K562 (cell line): ENCODE measurements at regions not wholly inside any gene's neighbourhood (a gene's known extent, or its start where the extent isn't known, plus 50 kb on each side); places are given as distances from the start of the nearest gene placed in this dataset.

Source experiments
- ATAC-seq: fragments of 200-7000 bp; cut with Tn5 transposase; 3 replicates; pipeline ENCODE4 v1.9.1; 2020; ENCODE audit warnings: moderate library complexity
- BruUV-seq: library from RNA; stranded (reverse); fragments of 400-500 nt; replicated peaks from 2 replicates; lab custom pipeline; 2021; lab: Mats Ljungman, UMichigan
- CTCF ChIA-PET: fragments of 300-600 bp; formaldehyde crosslinking; extraction: SDS; loops from one replicate; lab custom pipeline; 2021; ENCODE audit warnings: low intra/inter-chr PET ratio; lab: Yijun Ruan, JAX
- POLR2A ChIA-PET: fragments of 300-600, 350-650 bp; sonication (Branson Sonifier 250); formaldehyde crosslinking; extraction: SDS; loops from one replicate; lab custom pipeline; 2021; ENCODE audit warnings: antibody characterized with exemption, inconsistent platforms; lab: Yijun Ruan, JAX
- DNase-seq, 4 experiments: peaks; one replicate each; pipeline versions ENCODE4 v3.0.0 to v3.0.0-alpha.2; 2011 to 2018; ENCODE audit warnings: low spot score in 3 of 4, mixed read lengths in 3 of 4; ENCODE audit errors: extremely low read depth in 1 of 4
- FAIRE-seq: peaks from 2 replicates; lab custom pipeline; 2011; peaks lifted over from hg19 to GRCh38; lab: Jason Lieb, UNC
- H2AFZ ChIP-seq: 2 replicates; pipeline ENCODE4 v1.6.0; 2011; ENCODE audit warnings: low read depth, low read length, control low read depth, inconsistent platforms
- H3K27ac ChIP-seq: fragments of 200-600 bp; 3 replicates; pipeline ENCODE4 v1.8.0; 2011; ENCODE audit warnings: low read depth, mild to moderate bottlenecking, control low read depth, inconsistent platforms, low read length, moderate library complexity, mixed read lengths; ENCODE audit errors: extremely low read depth
- H3K27me3 ChIP-seq, 2 experiments: fragments of 300-600 bp in 1 of 2; 2 replicates in 1 of 2; 3 replicates in 1 of 2; pipeline versions ENCODE4 v1.6.0 to v1.8.0; 2011; ENCODE audit warnings: inconsistent platforms in 2 of 2, low read length in 2 of 2, mild to moderate bottlenecking in 1 of 2, mixed read lengths in 1 of 2, moderate library complexity in 1 of 2; ENCODE audit not compliant: control insufficient read depth in 2 of 2, insufficient read depth in 2 of 2
- H3K36me3 ChIP-seq: fragments of 300-600 bp; 3 replicates; pipeline ENCODE4 v1.8.0; 2011; ENCODE audit warnings: mild to moderate bottlenecking, low read length, inconsistent platforms; ENCODE audit not compliant: control insufficient read depth, insufficient read depth
- H3K4me1 ChIP-seq, 2 experiments: fragments of 200-600 bp in 1 of 2; replicated peaks in 1 of 2; 2 replicates in 1 of 2; 3 replicates in 1 of 2; pipeline versions ENCODE4 v1.5.1 to v1.8.0; 2011; ENCODE audit warnings: inconsistent platforms in 2 of 2, low read length in 2 of 2, mild to moderate bottlenecking in 1 of 2, mixed read lengths in 1 of 2, moderate library complexity in 1 of 2; ENCODE audit not compliant: control insufficient read depth in 2 of 2, insufficient read depth in 2 of 2
- H3K4me2 ChIP-seq: 2 replicates; pipeline ENCODE4 v1.6.1; 2011; ENCODE audit warnings: low read length, control low read depth, inconsistent platforms, mixed read lengths; ENCODE audit not compliant: insufficient read depth
- H3K4me3 ChIP-seq: fragments of 200-600 bp; sonication (generic), shearing (Covaris generic); 2 replicates; pipeline ENCODE4 v1.5.1; 2016; ENCODE audit warnings: control low read depth, inconsistent platforms
- H3K79me2 ChIP-seq: fragments of 200-600 bp; 3 replicates; pipeline ENCODE4 v1.8.0; 2011; ENCODE audit warnings: low read length, inconsistent platforms; ENCODE audit not compliant: control insufficient read depth, insufficient read depth
- H3K9ac ChIP-seq, 2 experiments: 2 replicates each; pipeline versions ENCODE4 v1.6.0 to v1.6.1; 2011; ENCODE audit warnings: low read depth in 2 of 2, low read length in 2 of 2, control low read depth in 1 of 2, inconsistent platforms in 1 of 2, mild to moderate bottlenecking in 1 of 2, mixed read lengths in 1 of 2; ENCODE audit not compliant: insufficient read depth in 1 of 2
- H3K9me1 ChIP-seq: one replicate; pipeline ENCODE4 v1.6.0; 2011; ENCODE audit warnings: inconsistent platforms, mild to moderate bottlenecking, low read length, moderate library complexity; ENCODE audit not compliant: control insufficient read depth, insufficient read depth
- H3K9me3 ChIP-seq: replicated peaks from 2 replicates; pipeline ENCODE4 v1.5.1; 2011; ENCODE audit warnings: low read depth, low read length, inconsistent platforms; ENCODE audit not compliant: control insufficient read depth, insufficient read depth
- H4K20me1 ChIP-seq: replicated peaks from 2 replicates; pipeline ENCODE4 v1.6.1; 2011; ENCODE audit warnings: low read length, inconsistent platforms, mixed read lengths; ENCODE audit not compliant: control insufficient read depth, insufficient read depth
- BCL6 ChIP-seq: fragments of 250-450 bp; sonication (Bioruptor Pico); IDR thresholded peaks from 2 replicates; pipeline ENCODE4 v1.4.0; 2020
- ELF4 ChIP-seq: fragments of 450-650 bp; formaldehyde crosslinking; IDR thresholded peaks from 2 replicates; pipeline ENCODE4 v1.4.0; 2022; ENCODE audit warnings: missing genetic modification characterization
- FIP1L1 ChIP-seq: fragments of 200-400 bp; formaldehyde crosslinking; IDR thresholded peaks from 2 replicates; pipeline ENCODE4 v1.6.1; 2018; ENCODE audit warnings: mild to moderate bottlenecking, low read depth, low read length; ENCODE audit not compliant: poor library complexity, severe bottlenecking
- FOSL1 ChIP-seq: fragments of 200-800 bp; sonication (Bioruptor generic); conservative IDR thresholded peaks from 2 replicates; pipeline ENCODE4 v1.6.1; 2016; ENCODE audit warnings: missing genetic modification characterization, missing compliant biosample characterization
- FOXA3 ChIP-seq, 2 experiments: fragments of 450-650 bp in 1 of 2; sonication (generic) in 1 of 2; formaldehyde crosslinking; IDR thresholded peaks in 1 of 2; conservative IDR thresholded peaks in 1 of 2; 2 replicates each; pipeline versions ENCODE4 v1.4.0 to v1.8.0; 2020 to 2022; ENCODE audit warnings: mild to moderate bottlenecking in 2 of 2, missing genetic modification reagents in 1 of 2
- GABPA ChIP-seq: fragments of 200-800 bp; sonication (Bioruptor generic); conservative IDR thresholded peaks from 2 replicates; pipeline ENCODE4 v1.6.1; 2016; ENCODE audit warnings: low read depth, missing genetic modification characterization, missing compliant biosample characterization
- MEIS2 ChIP-seq: fragments of 450-650 bp; IDR thresholded peaks from 2 replicates; pipeline ENCODE4 v1.6.1; 2014; ENCODE audit warnings: mild to moderate bottlenecking; ENCODE audit not compliant: partially characterized antibody
- SRSF9 ChIP-seq: fragments of 200-400 bp; formaldehyde crosslinking; IDR thresholded peaks from 2 replicates; pipeline ENCODE4 v1.6.1; 2017; ENCODE audit warnings: low read depth, low read length, borderline replicate concordance
- ZNF143 ChIP-seq: sonication (generic); formaldehyde crosslinking; IDR thresholded peaks from 2 replicates; pipeline ENCODE4 v1.9.0; 2022; ENCODE audit warnings: mild to moderate bottlenecking, missing genetic modification reagents
- ZNF76 ChIP-seq: fragments of 250-450 bp; sonication (Bioruptor Pico); IDR thresholded peaks from 2 replicates; pipeline ENCODE4 v1.4.0; 2020; ENCODE audit warnings: mild to moderate bottlenecking, moderate library complexity, borderline replicate concordance
- WGBS: fragments of 100-300 bp; shearing (Covaris generic); methylation state at CpG from one replicate; pipeline ENCODE4 v1.1.6; 2016; ENCODE audit warnings: low coverage, mixed read lengths; ENCODE audit not compliant: insufficient coverage; ENCODE audit errors: missing lambda C conversion rate; 5-methylcytosine and 5-hydroxymethylcytosine counted together
- in situ Hi-C: fragments of 300-500 bp; cut with MboI; formaldehyde crosslinking; loops from 4 replicates; pipeline ENCODE4 v1.15.0; 2018; ENCODE audit warnings: inconsistent platforms, mixed read lengths
- intact Hi-C: fragments of 100-400 bp; cut with micrococcal nuclease; formaldehyde crosslinking; loops from 2 replicates; pipeline ENCODE4 v1.14.2; 2022
- TF ChIP-seq, protein P1 (sequence below): fragments of 200-800 bp; sonication (Bioruptor generic); IDR thresholded peaks from 2 replicates; pipeline ENCODE4 v1.6.1; 2017; ENCODE audit warnings: missing genetic modification characterization, missing compliant biosample characterization
- TF ChIP-seq, protein P2 (sequence below): IDR thresholded peaks from 2 replicates; pipeline ENCODE4 v1.6.1; 2011; ENCODE audit warnings: borderline replicate concordance, low read depth, mild to moderate bottlenecking, moderate library complexity, low read length; ENCODE audit not compliant: insufficient read depth, poor library complexity, severe bottlenecking

DNA sequence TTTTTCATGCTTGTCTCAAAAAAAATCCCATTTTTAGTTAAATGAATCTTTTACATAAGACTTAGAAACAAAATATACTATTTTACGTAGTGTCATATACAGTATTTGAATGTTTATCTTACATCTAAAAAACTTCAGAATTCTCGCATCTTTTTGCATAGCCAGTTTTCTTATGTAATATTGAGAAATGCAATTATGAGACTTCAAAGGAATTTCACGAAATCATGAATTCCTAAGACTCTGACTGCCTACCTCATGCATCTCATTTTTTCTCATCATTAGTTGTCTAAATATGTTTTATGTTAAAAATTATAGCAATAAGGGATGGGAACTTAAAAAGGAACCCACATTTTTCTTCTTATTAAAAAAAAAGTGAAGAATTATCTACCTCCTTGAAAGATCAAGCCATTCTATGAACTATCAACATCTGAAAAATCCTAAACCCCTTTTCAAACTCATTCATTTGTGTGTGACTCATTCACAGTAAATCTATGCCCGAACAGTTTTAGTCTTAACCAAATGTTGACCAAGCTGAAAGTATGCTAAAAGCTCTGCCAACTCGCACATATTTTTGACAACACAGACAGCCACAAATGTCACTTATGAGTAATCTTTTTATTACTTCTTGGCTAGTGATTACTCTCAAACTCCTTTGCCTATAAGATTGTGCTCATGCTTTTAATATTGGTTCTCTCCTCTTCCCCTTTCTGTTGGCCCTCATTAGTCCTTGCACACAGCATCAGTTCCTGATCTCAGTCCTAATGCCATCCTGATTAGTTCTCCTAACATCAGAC, 115.9 kb downstream of the DCLK3 start (continued):
- TF ChIP-seq FIP1L1, result no peak
- TF ChIP-seq SRSF9, result no peak
- 0 out of 2 replicates have a peak, but pooled peaks have one; percentile 3 for TF ChIP-seq FOSL1 (tag)
- TF ChIP-seq GABPA (tag), result 0 out of 2 replicates have a peak, but pooled peaks have one; percentile 2
- TF ChIP-seq, protein P1, sequence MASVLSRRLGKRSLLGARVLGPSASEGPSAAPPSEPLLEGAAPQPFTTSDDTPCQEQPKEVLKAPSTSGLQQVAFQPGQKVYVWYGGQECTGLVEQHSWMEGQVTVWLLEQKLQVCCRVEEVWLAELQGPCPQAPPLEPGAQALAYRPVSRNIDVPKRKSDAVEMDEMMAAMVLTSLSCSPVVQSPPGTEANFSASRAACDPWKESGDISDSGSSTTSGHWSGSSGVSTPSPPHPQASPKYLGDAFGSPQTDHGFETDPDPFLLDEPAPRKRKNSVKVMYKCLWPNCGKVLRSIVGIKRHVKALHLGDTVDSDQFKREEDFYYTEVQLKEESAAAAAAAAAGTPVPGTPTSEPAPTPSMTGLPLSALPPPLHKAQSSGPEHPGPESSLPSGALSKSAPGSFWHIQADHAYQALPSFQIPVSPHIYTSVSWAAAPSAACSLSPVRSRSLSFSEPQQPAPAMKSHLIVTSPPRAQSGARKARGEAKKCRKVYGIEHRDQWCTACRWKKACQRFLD (CRISPR knock-in tag), result 0 out of 2 replicates have a peak, but pooled peaks have one; percentile 17

DNA sequence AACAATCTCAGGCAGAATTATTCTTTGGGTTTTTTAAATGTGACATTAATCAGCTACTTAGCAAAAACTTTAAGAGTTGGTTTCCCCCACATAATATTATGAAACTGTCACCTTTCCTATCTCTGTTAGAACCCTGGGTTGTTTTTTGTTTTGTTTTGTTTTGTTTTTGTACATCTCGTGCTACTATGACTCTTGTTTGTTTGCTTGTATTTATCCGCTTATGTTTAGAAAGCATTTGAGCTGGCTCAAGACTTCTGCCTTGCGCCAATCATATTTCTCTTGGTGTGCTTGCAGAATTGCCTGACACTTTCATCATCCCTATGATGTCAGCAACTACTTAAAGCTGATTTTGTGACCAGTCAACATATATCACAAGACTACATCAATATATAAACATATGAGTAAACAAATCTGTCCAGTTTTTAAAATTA, 116.9 kb downstream of the DCLK3 start:
- Histone ChIP-seq H4K20me1 (no peaks in the 10 kb centered on the region), H3K9ac (no peak overlapping the region), H3K4me3 (no peak overlapping the region), H3K27ac (no peak overlapping the region), H3K9me3 (no peaks in the 10 kb centered on the region), H2AFZ (no peak overlapping the region), H3K4me1 (no peaks in the 10 kb centered on the region; a peak in 1 of 5 replicates), H3K79me2 (no peaks in the 10 kb centered on the region), H3K4me2 (no peak overlapping the region), H3K9me1 (no peaks in the 10 kb centered on the region), H3K36me3 (no peaks in the 10 kb centered on the region), H3K27me3 (no peaks in the 10 kb centered on the region)
- intact Hi-C loops (no loop called here), in situ Hi-C loops (no loop called here)
- FAIRE-seq (no peak), DNase-seq (peak in 1 of 4 experiments; percentile 2), ATAC-seq (peak; percentile 62)
- no TSS peak for BruUV-seq
- ChIA-PET CTCF (no interaction called here), POLR2A (no interaction called here)
- 2% methylated on average over 3 of the region's 3 CpGs for WGBS
- TF ChIP-seq ZNF76 (CRISPR knock-in tag) (0 out of 2 replicates have a peak, but pooled peaks have one; percentile 23), ELF4 (CRISPR knock-in tag) (peak; percentile 72; the same call in 1 of the 2 replicates), MEIS2 (peak; percentile 49), FOXA3 (CRISPR knock-in tag; conservative IDR thresholded peaks at IDR 0.05 in 1 of 2, IDR thresholded peaks at IDR 0.05 in 1 of 2) (peak in 1 of 2 experiments; percentile 4; a peak in 1 of 4 replicates), BCL6 (CRISPR knock-in tag) (peak; percentile 41; the same call in 1 of the 2 replicates), ZNF143 (CRISPR knock-in tag) (no peak)
- TF ChIP-seq, protein P2, sequence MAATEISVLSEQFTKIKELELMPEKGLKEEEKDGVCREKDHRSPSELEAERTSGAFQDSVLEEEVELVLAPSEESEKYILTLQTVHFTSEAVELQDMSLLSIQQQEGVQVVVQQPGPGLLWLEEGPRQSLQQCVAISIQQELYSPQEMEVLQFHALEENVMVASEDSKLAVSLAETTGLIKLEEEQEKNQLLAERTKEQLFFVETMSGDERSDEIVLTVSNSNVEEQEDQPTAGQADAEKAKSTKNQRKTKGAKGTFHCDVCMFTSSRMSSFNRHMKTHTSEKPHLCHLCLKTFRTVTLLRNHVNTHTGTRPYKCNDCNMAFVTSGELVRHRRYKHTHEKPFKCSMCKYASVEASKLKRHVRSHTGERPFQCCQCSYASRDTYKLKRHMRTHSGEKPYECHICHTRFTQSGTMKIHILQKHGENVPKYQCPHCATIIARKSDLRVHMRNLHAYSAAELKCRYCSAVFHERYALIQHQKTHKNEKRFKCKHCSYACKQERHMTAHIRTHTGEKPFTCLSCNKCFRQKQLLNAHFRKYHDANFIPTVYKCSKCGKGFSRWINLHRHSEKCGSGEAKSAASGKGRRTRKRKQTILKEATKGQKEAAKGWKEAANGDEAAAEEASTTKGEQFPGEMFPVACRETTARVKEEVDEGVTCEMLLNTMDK, result no peak
